ENCODE measurements at regions not wholly inside any gene's neighbourhood (a gene's known extent, or its start where the extent isn't known, plus 50 kb on each side); places are given as distances from the start of the nearest gene placed in this dataset.

- no peak overlapping the region for H3K27ac ChIP-seq
- TF ChIP-seq ZFX (IDR thresholded peaks at IDR 0.05; ENCODE audit: borderline replicate concordance) (no peak), CTCF (IDR thresholded peaks at IDR 0.05) (no peak)
Observed at GRCh38 chr3:66692766-66693150, 191.9 kb upstream of the LRIG1 start.

GRCh38 chr3:66693461-66694031, 192.7 kb upstream of the LRIG1 start:
- no peak overlapping the region for H3K27ac ChIP-seq
- TF ChIP-seq CTCF (IDR thresholded peaks at IDR 0.05) (no peak), ZFX (IDR thresholded peaks at IDR 0.05; ENCODE audit: borderline replicate concordance) (no peak)

- H3K27ac ChIP-seq, result no peak overlapping the region
- no peak for TF ChIP-seq CTCF (IDR thresholded peaks at IDR 0.05)
- TF ChIP-seq ZFX (IDR thresholded peaks at IDR 0.05; ENCODE audit: borderline replicate concordance), result no peak
Observed at GRCh38 chr3:66702126-66702525, 201.3 kb upstream of the LRIG1 start.

GRCh38 chr3:66703501-66703900, 202.7 kb upstream of the LRIG1 start:
- H3K27ac ChIP-seq, result no peak overlapping the region
- no peak for TF ChIP-seq ZFX (IDR thresholded peaks at IDR 0.05; ENCODE audit: borderline replicate concordance)
- TF ChIP-seq CTCF (IDR thresholded peaks at IDR 0.05), result no peak

GRCh38 chr3:66705076-66705475, 204.3 kb upstream of the LRIG1 start:
- TF ChIP-seq ZFX (IDR thresholded peaks at IDR 0.05; ENCODE audit: borderline replicate concordance) (no peak), CTCF (IDR thresholded peaks at IDR 0.05) (no peak)
- H3K27ac ChIP-seq, result no peak overlapping the region

- TF ChIP-seq CTCF (IDR thresholded peaks at IDR 0.05) (no peak), ZFX (IDR thresholded peaks at IDR 0.05; ENCODE audit: borderline replicate concordance) (no peak)
- no peak overlapping the region for H3K27ac ChIP-seq
Observed at GRCh38 chr3:66706890-66707289, 206.1 kb upstream of the LRIG1 start.

- H3K27ac ChIP-seq, result no peak overlapping the region
- TF ChIP-seq ZFX (IDR thresholded peaks at IDR 0.05; ENCODE audit: borderline replicate concordance) (no peak), CTCF (IDR thresholded peaks at IDR 0.05) (no peak)
Observed at GRCh38 chr3:66709532-66709931, 208.7 kb upstream of the LRIG1 start.
